AG09319 (cell line): ENCODE measurements at regions not wholly inside any gene's neighbourhood (a gene's known extent, or its start where the extent isn't known, plus 50 kb on each side); places are given as distances from the start of the nearest gene placed in this dataset.

ENCODE experiments used
- DNase-seq: peaks from one replicate; pipeline ENCODE4 v3.0.0-alpha.2; 2010; ENCODE audit warnings: low read depth; ENCODE audit errors: extremely low read depth
- TF ChIP-seq, protein P1 (sequence below): IDR thresholded peaks from 2 replicates; pipeline ENCODE4 v1.5.1; 2011; ENCODE audit warnings: low read depth, mild to moderate bottlenecking, inconsistent platforms, low read length, moderate library complexity

GRCh38 chr4:147408189-147408588 lies 72.7 kb upstream of the EDNRA start:
- TF ChIP-seq, protein P1, sequence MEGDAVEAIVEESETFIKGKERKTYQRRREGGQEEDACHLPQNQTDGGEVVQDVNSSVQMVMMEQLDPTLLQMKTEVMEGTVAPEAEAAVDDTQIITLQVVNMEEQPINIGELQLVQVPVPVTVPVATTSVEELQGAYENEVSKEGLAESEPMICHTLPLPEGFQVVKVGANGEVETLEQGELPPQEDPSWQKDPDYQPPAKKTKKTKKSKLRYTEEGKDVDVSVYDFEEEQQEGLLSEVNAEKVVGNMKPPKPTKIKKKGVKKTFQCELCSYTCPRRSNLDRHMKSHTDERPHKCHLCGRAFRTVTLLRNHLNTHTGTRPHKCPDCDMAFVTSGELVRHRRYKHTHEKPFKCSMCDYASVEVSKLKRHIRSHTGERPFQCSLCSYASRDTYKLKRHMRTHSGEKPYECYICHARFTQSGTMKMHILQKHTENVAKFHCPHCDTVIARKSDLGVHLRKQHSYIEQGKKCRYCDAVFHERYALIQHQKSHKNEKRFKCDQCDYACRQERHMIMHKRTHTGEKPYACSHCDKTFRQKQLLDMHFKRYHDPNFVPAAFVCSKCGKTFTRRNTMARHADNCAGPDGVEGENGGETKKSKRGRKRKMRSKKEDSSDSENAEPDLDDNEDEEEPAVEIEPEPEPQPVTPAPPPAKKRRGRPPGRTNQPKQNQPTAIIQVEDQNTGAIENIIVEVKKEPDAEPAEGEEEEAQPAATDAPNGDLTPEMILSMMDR = no peak

DNA sequence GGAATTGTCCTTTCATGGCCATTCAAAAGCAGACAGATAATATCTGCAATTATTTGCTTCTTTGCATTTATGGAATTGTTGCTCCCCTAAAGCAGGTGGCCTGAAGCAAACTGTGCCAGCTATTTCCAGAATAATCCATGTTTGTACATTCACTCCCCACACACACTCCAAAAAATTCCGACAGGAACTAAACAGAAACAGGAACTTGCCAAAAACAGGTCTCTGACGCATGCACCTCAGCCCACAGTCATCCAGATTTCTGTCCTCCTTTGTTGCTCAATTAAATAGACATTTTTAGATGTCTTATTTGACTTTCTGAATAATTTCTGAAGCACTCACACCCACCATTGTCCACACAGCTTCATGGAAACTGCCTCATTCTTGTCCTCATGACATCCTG lies 71.5 kb upstream of the EDNRA start:
- TF ChIP-seq, protein P1 = no peak
- DNase-seq = no peak

More at GRCh38 chr4:147408189-147408588, 72.7 kb upstream of the EDNRA start:
- DNase-seq = no peak

GRCh38 chr4:147418226-147418625 lies 62.7 kb upstream of the EDNRA start:
- no peak for DNase-seq
- TF ChIP-seq, protein P1 = no peak

DNA sequence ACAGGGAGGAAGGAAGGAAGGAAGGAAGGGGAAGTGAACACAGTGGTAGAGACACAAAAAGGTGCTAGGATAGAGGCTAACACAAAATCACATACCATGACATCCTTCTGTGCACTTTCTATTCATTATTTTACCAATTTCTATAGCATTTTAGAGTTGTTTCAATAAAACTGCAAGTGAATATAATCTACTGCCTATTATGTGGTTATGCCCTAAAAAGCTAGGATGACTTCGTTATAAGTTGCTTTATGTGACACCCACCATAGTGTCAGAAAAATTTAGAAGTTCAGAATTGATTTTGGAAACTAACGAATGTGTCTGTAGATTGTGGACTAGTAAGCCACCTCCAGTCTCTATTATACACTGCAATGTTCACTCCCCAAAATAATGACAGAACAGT lies 59.4 kb upstream of the EDNRA start:
- TF ChIP-seq, protein P1 = no peak
- DNase-seq = no peak

GRCh38 chr4:147423229-147423628 lies 57.7 kb upstream of the EDNRA start:
- no peak for DNase-seq
- TF ChIP-seq, protein P1 = no peak

DNA sequence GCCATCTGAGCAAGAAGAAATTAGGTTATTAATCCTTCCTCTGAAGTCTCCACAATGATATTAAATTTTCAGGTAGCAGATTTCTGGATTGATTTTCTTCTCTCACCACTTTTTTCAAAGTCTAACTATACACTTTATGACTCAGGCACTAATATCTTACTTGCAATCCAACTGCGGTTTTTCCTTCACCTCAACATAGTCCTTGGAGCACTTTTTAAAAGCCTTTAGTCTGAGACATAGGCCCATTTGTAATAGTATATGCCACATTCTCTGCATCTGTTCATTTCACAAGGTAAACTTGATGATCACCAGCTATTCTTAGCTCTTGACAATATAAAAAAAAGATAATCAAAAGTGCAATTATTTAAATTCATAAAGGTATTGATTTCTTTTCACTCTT lies 55.9 kb upstream of the EDNRA start:
- TF ChIP-seq, protein P1 = no peak
- DNase-seq = no peak

DNA sequence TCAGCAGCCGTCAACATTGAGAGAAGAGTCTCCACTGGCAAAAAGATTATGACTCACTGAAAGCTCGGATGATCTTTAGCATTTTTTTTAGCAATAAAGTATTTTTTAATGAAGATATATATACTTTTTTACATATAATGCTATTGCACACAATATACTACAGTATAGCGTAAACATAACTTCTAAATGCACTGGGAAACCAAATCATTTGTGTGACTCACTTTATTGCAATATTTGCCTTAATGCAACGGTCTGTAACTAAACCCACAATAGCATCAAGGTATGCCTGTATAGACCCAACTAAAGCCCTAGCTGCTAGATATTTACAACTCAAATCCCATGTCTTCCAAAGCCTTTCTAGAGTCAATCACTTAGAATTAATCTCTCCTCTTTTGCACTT lies 52.3 kb upstream of the EDNRA start:
- DNase-seq = no peak
- TF ChIP-seq, protein P1 = no peak

DNA sequence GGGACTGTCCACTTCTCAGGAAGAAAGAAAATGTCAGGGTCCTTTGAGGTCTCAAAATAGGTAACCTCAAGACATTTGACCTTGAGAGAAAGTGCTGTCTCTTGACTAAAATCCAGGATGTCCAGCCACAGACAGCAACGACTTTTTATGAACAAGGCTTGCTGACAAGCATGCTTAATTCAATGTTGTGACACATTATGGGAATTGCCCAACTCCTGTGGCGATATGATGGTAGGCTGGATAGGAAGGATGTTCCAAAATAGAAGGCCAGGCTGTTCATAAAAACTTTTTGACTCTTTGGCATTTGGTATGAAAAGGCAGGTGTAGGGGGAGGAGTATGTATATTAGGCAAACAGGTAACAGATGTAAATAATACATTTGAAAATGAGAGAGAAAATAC lies 50.8 kb upstream of the EDNRA start:
- TF ChIP-seq, protein P1 = no peak
- DNase-seq = no peak
